ENCODE measurements at regions not wholly inside any gene's neighbourhood (a gene's known extent, or its start where the extent isn't known, plus 50 kb on each side); places are given as distances from the start of the nearest gene placed in this dataset.

DNA sequence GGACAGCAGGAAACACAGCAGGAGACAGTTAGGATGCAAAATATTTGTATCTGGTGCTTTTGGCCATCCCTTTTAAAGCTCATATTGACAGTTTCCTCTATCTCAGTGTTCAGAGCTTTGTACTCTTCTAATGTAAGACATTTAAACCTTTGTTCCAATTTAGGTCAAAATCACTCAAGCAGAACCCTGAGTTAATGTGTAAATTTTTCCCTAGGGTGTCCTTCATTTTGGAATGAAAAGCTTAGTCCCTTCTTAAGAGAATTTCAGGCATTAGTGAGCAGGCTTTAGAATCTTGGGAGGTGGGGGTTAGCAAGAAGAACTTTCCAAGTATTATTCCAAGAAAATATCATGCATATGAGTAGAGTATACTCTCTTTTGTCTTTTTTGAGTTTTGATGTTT lies 188.7 kb downstream of the GBA3 start:
- Histone ChIP-seq H3K4me3 (replicated peaks in 1 of 4; ENCODE audit: control extremely low read depth in 1 of 4, insufficient read depth in 1 of 4, low read depth in 3 of 4, low read length in 4 of 4) (no peak overlapping the region), H3K36me3 (ENCODE audit: control insufficient read depth, insufficient read depth, low read length) (no peaks in the 10 kb centered on the region), H3K4me2 (ENCODE audit: extremely low read depth, insufficient read depth, low read length) (no peak overlapping the region), H3K27me3 (ENCODE audit: control insufficient read depth, insufficient read depth, low read length) (no peaks in the 10 kb centered on the region), H3K4me1 (ENCODE audit: control insufficient read depth, extremely low read depth, insufficient read depth, low read length) (no peaks in the 10 kb centered on the region), H3K79me2 (ENCODE audit: control insufficient read depth, insufficient read depth, low read length) (no peaks in the 10 kb centered on the region), H3K9ac (ENCODE audit: insufficient read depth, low read length) (no peak overlapping the region), H3K9me3 (ENCODE audit: control insufficient read depth, insufficient read depth, low read depth, low read length) (no peaks in the 10 kb centered on the region), H2AFZ (ENCODE audit: low read length) (no peak overlapping the region), H3K27ac (ENCODE audit: insufficient read depth, low read length) (no peak overlapping the region), H4K20me1 (ENCODE audit: control insufficient read depth, extremely low read depth, insufficient read depth, low read length) (no peaks in the 10 kb centered on the region)
- TF ChIP-seq EZH2 (IDR thresholded peaks at IDR 0.05; ENCODE audit: low read length, missing control alignments) (no peak), CTCF (conservative IDR thresholded peaks at IDR 0.05 in 1 of 2, IDR thresholded peaks at IDR 0.05 in 1 of 2; ENCODE audit: low read depth in 1 of 2, low read length in 2 of 2) (no peak)
- no peak for DNase-seq (ENCODE audit: low read depth in 2 of 2)

DNA sequence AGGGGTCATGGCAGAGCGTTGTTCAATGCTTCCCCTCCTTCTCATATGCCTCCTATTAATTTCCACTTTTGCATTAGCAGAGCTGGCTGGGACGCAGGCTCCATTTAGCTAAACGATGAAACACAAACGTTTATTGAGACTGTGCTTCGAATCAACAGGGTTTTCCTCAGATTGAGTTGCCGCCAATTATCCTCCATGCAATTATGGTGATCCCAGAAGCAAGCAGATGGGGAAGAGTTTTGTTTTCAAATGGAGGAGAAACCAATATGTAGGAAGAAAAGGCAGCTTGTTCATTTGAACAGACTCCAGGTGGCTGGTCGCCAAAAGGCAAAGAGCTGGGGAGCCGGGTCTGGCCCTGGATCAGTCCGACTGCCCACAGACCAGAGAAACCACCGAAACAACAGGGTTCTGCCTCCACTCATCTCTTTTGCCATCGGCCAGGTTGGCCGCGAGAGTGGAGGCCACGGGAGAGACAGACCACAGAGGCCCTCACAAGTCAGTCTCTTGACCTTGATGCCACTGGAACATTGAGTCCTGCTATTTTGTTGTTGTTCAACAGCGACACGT lies 184.8 kb downstream of the GBA3 start:
- Histone ChIP-seq H3K4me2 (ENCODE audit: extremely low read depth, insufficient read depth, low read length) (no peak overlapping the region), H3K4me1 (ENCODE audit: control insufficient read depth, extremely low read depth, insufficient read depth, low read length) (no peaks in the 10 kb centered on the region), H3K79me2 (ENCODE audit: control insufficient read depth, insufficient read depth, low read length) (no peaks in the 10 kb centered on the region), H3K9me3 (ENCODE audit: control insufficient read depth, insufficient read depth, low read depth, low read length) (no peaks in the 10 kb centered on the region), H3K36me3 (ENCODE audit: control insufficient read depth, insufficient read depth, low read length) (no peaks in the 10 kb centered on the region), H3K27ac (ENCODE audit: insufficient read depth, low read length) (no peak overlapping the region), H2AFZ (ENCODE audit: low read length) (no peak overlapping the region), H3K27me3 (ENCODE audit: control insufficient read depth, insufficient read depth, low read length) (no peaks in the 10 kb centered on the region), H3K4me3 (replicated peaks in 1 of 4; ENCODE audit: control extremely low read depth in 1 of 4, insufficient read depth in 1 of 4, low read depth in 3 of 4, low read length in 4 of 4) (no peak overlapping the region), H4K20me1 (ENCODE audit: control insufficient read depth, extremely low read depth, insufficient read depth, low read length) (no peaks in the 10 kb centered on the region), H3K9ac (ENCODE audit: insufficient read depth, low read length) (no peak overlapping the region)
- no peak for DNase-seq (ENCODE audit: low read depth in 2 of 2)
- no peak for TF ChIP-seq CTCF (conservative IDR thresholded peaks at IDR 0.05 in 1 of 2, IDR thresholded peaks at IDR 0.05 in 1 of 2; ENCODE audit: low read depth in 1 of 2, low read length in 2 of 2)
- no peak for TF ChIP-seq EZH2 (IDR thresholded peaks at IDR 0.05; ENCODE audit: low read length, missing control alignments)

DNA sequence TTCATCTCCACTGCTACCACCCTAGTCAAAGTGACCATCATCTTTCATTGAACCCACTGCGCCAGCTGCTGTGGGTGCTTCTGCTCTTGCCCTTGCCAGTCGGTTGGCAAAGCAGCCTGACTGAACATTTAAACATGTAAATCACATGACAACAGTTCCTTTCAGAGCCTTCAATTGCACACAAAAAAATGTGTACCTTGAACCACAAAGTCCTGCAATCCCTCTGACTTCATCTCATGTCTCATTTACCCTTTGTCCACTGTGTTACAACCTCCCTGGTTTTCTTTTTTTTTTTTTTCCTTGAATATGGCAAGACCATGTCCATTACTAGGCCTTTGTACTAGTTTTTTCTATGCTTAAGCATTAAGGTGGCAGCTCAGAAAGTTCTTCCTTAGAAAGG lies 183.5 kb downstream of the GBA3 start:
- Histone ChIP-seq H3K4me1 (ENCODE audit: control insufficient read depth, extremely low read depth, insufficient read depth, low read length) (no peaks in the 10 kb centered on the region), H2AFZ (ENCODE audit: low read length) (no peak overlapping the region), H3K27me3 (ENCODE audit: control insufficient read depth, insufficient read depth, low read length) (no peaks in the 10 kb centered on the region), H4K20me1 (ENCODE audit: control insufficient read depth, extremely low read depth, insufficient read depth, low read length) (no peaks in the 10 kb centered on the region), H3K4me2 (ENCODE audit: extremely low read depth, insufficient read depth, low read length) (no peak overlapping the region), H3K79me2 (ENCODE audit: control insufficient read depth, insufficient read depth, low read length) (no peaks in the 10 kb centered on the region), H3K9ac (ENCODE audit: insufficient read depth, low read length) (no peak overlapping the region), H3K4me3 (replicated peaks in 1 of 4; ENCODE audit: control extremely low read depth in 1 of 4, insufficient read depth in 1 of 4, low read depth in 3 of 4, low read length in 4 of 4) (no peak overlapping the region), H3K27ac (ENCODE audit: insufficient read depth, low read length) (no peak overlapping the region), H3K36me3 (ENCODE audit: control insufficient read depth, insufficient read depth, low read length) (no peaks in the 10 kb centered on the region), H3K9me3 (ENCODE audit: control insufficient read depth, insufficient read depth, low read depth, low read length) (no peaks in the 10 kb centered on the region)
- TF ChIP-seq CTCF (conservative IDR thresholded peaks at IDR 0.05 in 1 of 2, IDR thresholded peaks at IDR 0.05 in 1 of 2; ENCODE audit: low read depth in 1 of 2, low read length in 2 of 2) (no peak), EZH2 (IDR thresholded peaks at IDR 0.05; ENCODE audit: low read length, missing control alignments) (no peak)
- no peak for DNase-seq (ENCODE audit: low read depth in 2 of 2)

All from fibroblast of lung (primary cell).